ENCODE measurements at regions not wholly inside any gene's neighbourhood (a gene's known extent, or its start where the extent isn't known, plus 50 kb on each side); places are given as distances from the start of the nearest gene placed in this dataset.

DNA sequence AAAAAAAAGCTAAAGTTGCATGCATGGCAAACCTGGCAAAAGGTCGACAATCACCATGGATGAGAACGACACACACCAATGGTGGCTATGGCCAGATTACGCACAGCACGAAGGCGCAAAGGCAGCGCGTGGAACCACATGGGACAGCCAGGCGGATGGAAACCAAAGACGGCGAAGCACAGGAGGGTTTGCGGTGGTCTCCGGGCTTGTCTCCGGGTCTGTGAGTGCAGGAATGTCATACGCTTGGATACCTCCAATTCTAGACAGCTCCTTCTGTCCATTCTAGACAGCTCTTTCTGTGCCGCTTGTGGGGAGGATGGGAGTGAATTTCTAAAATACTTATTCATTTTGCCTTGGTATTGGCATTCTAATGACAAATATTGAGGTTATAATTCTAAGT, 685.4 kb downstream of the BRD1 start:
- no peaks in the 10 kb centered on the region for H4K20me1 ChIP-seq (ENCODE audit: control insufficient read depth, insufficient read depth, low read length, poor library complexity, severe bottlenecking)

DNA sequence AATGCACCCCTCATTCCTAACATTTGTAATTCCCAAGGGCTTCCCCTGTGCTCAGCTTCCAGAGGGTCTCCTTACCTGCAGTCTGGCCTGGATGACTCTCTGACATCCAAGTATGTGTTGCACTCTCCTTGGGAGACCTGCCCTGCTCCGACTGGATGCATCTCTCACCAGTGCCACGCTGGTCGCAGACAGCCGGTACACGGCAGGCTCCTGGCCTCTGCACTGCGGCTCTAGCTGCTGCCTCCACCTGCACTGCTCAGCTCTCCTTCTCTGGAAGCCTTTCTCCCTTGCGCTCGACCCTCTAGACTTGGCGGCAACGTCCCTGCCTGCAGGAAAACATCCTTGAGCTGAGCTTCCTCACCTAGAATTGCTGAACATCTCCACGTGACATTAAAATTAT, 685.9 kb downstream of the BRD1 start:
- no peak for ATAC-seq (ENCODE audit: low read depth)

More for the DNA sequence above, 685.4 kb downstream of the BRD1 start:
- Histone ChIP-seq H3K79me2 (ENCODE audit: control insufficient read depth, insufficient read depth, low read length) (no peaks in the 10 kb centered on the region), H3K9ac (ENCODE audit: low read length) (no peak overlapping the region), H3K4me1 (ENCODE audit: control insufficient read depth in 2 of 2, insufficient read depth in 2 of 2, low read length in 2 of 2) (no peaks in the 10 kb centered on the region), H3K27ac (ENCODE audit: low read length in 2 of 2) (no peak overlapping the region), H3K9me3 (ENCODE audit: control extremely low read depth in 1 of 3, control insufficient read depth in 2 of 3, insufficient read depth in 1 of 3, low read length in 2 of 3) (peaks cover 0 to 12% (median 0%) of the 10 kb centered on the region in 3 donors), H3K4me2 (replicated peaks; ENCODE audit: low read depth, low read length, poor library complexity, severe bottlenecking) (no peak overlapping the region), H3K36me3 (replicated peaks in 1 of 2; ENCODE audit: control extremely low read depth in 1 of 2, control insufficient read depth in 1 of 2, extremely low read depth in 1 of 2, insufficient read depth in 2 of 2, low read length in 1 of 2) (no peaks in the 10 kb centered on the region), H3K4me3 (ENCODE audit: control extremely low read depth in 1 of 5, extremely low read depth in 1 of 5, insufficient read depth in 1 of 5, low read depth in 2 of 5, low read length in 4 of 5) (no peak overlapping the region), H2AFZ (ENCODE audit: insufficient read depth, low read depth, low read length, poor library complexity, severe bottlenecking) (no peak overlapping the region), H3K27me3 (replicated peaks in 1 of 4; ENCODE audit: control extremely low read depth in 1 of 4, control insufficient read depth in 3 of 4, insufficient read depth in 4 of 4, low read length in 3 of 4) (no peaks in the 10 kb centered on the region)
- Mint-ChIP-seq H3K27ac (no peak overlapping the region), H3K4me3 (no peak overlapping the region), H3K9me3 (ENCODE audit: insufficient read depth) (peaks cover 2% of the 10 kb centered on the region), H3K27me3 (peaks cover 11% of the 10 kb centered on the region), H3K4me1 (no peaks in the 10 kb centered on the region)
- no peak for TF ChIP-seq EZH2 (IDR thresholded peaks at IDR 0.05; ENCODE audit: borderline replicate concordance, insufficient read depth, low read depth, low read length, poor library complexity, severe bottlenecking)
- TF ChIP-seq, protein P1, sequence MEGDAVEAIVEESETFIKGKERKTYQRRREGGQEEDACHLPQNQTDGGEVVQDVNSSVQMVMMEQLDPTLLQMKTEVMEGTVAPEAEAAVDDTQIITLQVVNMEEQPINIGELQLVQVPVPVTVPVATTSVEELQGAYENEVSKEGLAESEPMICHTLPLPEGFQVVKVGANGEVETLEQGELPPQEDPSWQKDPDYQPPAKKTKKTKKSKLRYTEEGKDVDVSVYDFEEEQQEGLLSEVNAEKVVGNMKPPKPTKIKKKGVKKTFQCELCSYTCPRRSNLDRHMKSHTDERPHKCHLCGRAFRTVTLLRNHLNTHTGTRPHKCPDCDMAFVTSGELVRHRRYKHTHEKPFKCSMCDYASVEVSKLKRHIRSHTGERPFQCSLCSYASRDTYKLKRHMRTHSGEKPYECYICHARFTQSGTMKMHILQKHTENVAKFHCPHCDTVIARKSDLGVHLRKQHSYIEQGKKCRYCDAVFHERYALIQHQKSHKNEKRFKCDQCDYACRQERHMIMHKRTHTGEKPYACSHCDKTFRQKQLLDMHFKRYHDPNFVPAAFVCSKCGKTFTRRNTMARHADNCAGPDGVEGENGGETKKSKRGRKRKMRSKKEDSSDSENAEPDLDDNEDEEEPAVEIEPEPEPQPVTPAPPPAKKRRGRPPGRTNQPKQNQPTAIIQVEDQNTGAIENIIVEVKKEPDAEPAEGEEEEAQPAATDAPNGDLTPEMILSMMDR (IDR thresholded peaks at IDR 0.05), result no peak
- intact Hi-C loops (cut with micrococcal nuclease), result no loop called here
- DNase-seq, result no peak
- ATAC-seq (ENCODE audit: low read depth), result no peak
- CTCF ChIA-PET, result no interaction called here
- POLR2A ChIA-PET, result no interaction called here
- WGBS (ENCODE audit: insufficient coverage), result 97% methylated on average over 13 of the region's 15 CpGs

More for the DNA sequence above, 685.9 kb downstream of the BRD1 start:
- H3K79me2 ChIP-seq (ENCODE audit: control insufficient read depth, insufficient read depth, low read length), result no peaks in the 10 kb centered on the region
- H3K4me3 Mint-ChIP-seq, result no peak overlapping the region
- no peak for TF ChIP-seq EZH2 (IDR thresholded peaks at IDR 0.05; ENCODE audit: borderline replicate concordance, insufficient read depth, low read depth, low read length, poor library complexity, severe bottlenecking)
- TF ChIP-seq, protein P1 (IDR thresholded peaks at IDR 0.05), result no peak
- H3K9ac ChIP-seq (ENCODE audit: low read length), result no peak overlapping the region
- no peak overlapping the region for H2AFZ ChIP-seq (ENCODE audit: insufficient read depth, low read depth, low read length, poor library complexity, severe bottlenecking)
- no peak for DNase-seq
- H4K20me1 ChIP-seq (ENCODE audit: control insufficient read depth, insufficient read depth, low read length, poor library complexity, severe bottlenecking), result no peaks in the 10 kb centered on the region
- no peak overlapping the region for H3K27ac Mint-ChIP-seq
- no peaks in the 10 kb centered on the region for H3K36me3 ChIP-seq (replicated peaks in 1 of 2; ENCODE audit: control extremely low read depth in 1 of 2, control insufficient read depth in 1 of 2, extremely low read depth in 1 of 2, insufficient read depth in 2 of 2, low read length in 1 of 2)
- H3K27me3 ChIP-seq (replicated peaks in 1 of 4; ENCODE audit: control extremely low read depth in 1 of 4, control insufficient read depth in 3 of 4, insufficient read depth in 4 of 4, low read length in 3 of 4), result no peaks in the 10 kb centered on the region
- peaks cover 11% of the 10 kb centered on the region for H3K27me3 Mint-ChIP-seq
- CTCF ChIA-PET, result no interaction called here
- peaks cover 0 to 9% (median 0%) of the 10 kb centered on the region in 3 donors for H3K9me3 ChIP-seq (ENCODE audit: control extremely low read depth in 1 of 3, control insufficient read depth in 2 of 3, insufficient read depth in 1 of 3, low read length in 2 of 3)
- intact Hi-C loops (cut with micrococcal nuclease), result no loop called here
- H3K27ac ChIP-seq (ENCODE audit: low read length in 2 of 2), result no peak overlapping the region
- H3K4me1 ChIP-seq (ENCODE audit: control insufficient read depth in 2 of 2, insufficient read depth in 2 of 2, low read length in 2 of 2), result no peaks in the 10 kb centered on the region
- H3K4me1 Mint-ChIP-seq, result no peaks in the 10 kb centered on the region
- no peak overlapping the region for H3K4me3 ChIP-seq (ENCODE audit: control extremely low read depth in 1 of 5, extremely low read depth in 1 of 5, insufficient read depth in 1 of 5, low read depth in 2 of 5, low read length in 4 of 5)
- no peak overlapping the region for H3K4me2 ChIP-seq (replicated peaks; ENCODE audit: low read depth, low read length, poor library complexity, severe bottlenecking)
- POLR2A ChIA-PET, result no interaction called here
- WGBS (ENCODE audit: insufficient coverage), result 73% methylated on average over 5 of the region's 11 CpGs
- H3K9me3 Mint-ChIP-seq (ENCODE audit: insufficient read depth), result peaks cover 2% of the 10 kb centered on the region
